Hepatocyte (in vitro differentiated cells): ENCODE measurements at regions not wholly inside any gene's neighbourhood (a gene's known extent, or its start where the extent isn't known, plus 50 kb on each side); places are given as distances from the start of the nearest gene placed in this dataset.

Source experiments
- EZH2 ChIP-seq: fragments of 200-600 bp; sonication (generic); IDR thresholded peaks from 2 replicates; pipeline ENCODE4 v1.6.1; 2016; ENCODE audit warnings: antibody characterized with exemption, mild to moderate bottlenecking, borderline replicate concordance
- EZH2phosphoT487 ChIP-seq: fragments of 200-600 bp; sonication (generic); IDR thresholded peaks from one replicate; pipeline ENCODE4 v1.6.1; 2018; ENCODE audit warnings: antibody characterized with exemption, mild to moderate bottlenecking, low read depth, moderate library complexity; ENCODE audit not compliant: unreplicated experiment, severe bottlenecking
- TF ChIP-seq, protein P1 (sequence below): fragments of 200-600 bp; sonication (generic); IDR thresholded peaks from 2 replicates; pipeline ENCODE4 v1.5.1; 2016; ENCODE audit warnings: antibody characterized with exemption, mild to moderate bottlenecking; ENCODE audit not compliant: poor library complexity

DNA sequence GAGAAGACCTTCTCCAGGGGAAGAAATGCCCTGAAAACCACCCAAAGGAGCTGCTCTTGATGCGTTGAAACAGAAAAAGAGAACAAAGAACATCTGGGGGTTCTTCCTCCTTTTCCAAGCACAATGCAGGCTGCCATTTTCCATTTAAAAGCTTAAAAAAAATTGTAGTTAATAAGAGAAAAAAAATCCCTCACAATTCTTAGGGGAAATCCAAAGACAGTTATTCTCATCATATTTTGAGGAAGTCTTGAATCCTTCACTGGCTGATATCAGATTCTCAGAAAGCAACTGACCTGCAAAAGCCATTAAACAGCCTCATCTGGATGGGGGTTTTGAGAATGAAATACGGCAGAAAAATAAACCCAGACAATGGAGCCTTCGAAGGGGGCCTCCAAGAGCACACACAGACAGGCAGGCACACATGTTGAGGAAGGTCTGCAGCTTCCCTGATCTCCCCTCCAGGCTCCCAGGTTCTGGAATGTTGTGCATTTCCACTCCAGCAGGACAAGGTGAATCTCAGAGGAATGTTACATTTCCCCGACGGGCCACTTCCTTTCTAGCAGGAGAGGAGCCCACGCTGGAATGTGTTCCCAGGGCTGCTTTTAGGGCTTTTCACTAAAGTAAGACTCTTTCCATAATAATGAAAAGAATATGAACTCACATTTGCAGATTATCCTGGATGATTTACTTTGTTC, 159.4 kb upstream of the S1PR3 start:
- TF ChIP-seq, protein P1, sequence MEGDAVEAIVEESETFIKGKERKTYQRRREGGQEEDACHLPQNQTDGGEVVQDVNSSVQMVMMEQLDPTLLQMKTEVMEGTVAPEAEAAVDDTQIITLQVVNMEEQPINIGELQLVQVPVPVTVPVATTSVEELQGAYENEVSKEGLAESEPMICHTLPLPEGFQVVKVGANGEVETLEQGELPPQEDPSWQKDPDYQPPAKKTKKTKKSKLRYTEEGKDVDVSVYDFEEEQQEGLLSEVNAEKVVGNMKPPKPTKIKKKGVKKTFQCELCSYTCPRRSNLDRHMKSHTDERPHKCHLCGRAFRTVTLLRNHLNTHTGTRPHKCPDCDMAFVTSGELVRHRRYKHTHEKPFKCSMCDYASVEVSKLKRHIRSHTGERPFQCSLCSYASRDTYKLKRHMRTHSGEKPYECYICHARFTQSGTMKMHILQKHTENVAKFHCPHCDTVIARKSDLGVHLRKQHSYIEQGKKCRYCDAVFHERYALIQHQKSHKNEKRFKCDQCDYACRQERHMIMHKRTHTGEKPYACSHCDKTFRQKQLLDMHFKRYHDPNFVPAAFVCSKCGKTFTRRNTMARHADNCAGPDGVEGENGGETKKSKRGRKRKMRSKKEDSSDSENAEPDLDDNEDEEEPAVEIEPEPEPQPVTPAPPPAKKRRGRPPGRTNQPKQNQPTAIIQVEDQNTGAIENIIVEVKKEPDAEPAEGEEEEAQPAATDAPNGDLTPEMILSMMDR: no peak
- no peak for TF ChIP-seq EZH2phosphoT487
- no peak for TF ChIP-seq EZH2
